DOHH2 (cell line): ENCODE measurements at regions not wholly inside any gene's neighbourhood (a gene's known extent, or its start where the extent isn't known, plus 50 kb on each side); places are given as distances from the start of the nearest gene placed in this dataset.

Source experiments
- EZH2phosphoT487 ChIP-seq: fragments of 200-600 bp; sonication (generic); IDR thresholded peaks from 2 replicates; pipeline ENCODE4 v1.6.1; 2017; ENCODE audit warnings: borderline replicate concordance, mild to moderate bottlenecking, antibody characterized with exemption, low read length, moderate library complexity, mixed read lengths
- TF ChIP-seq, protein P1 (sequence below): fragments of 200-600 bp; sonication (generic); IDR thresholded peaks from one replicate; pipeline ENCODE4 v1.5.1; 2014; ENCODE audit warnings: antibody characterized with exemption, mild to moderate bottlenecking, low read depth, low read length; ENCODE audit not compliant: poor library complexity, severe bottlenecking

DNA sequence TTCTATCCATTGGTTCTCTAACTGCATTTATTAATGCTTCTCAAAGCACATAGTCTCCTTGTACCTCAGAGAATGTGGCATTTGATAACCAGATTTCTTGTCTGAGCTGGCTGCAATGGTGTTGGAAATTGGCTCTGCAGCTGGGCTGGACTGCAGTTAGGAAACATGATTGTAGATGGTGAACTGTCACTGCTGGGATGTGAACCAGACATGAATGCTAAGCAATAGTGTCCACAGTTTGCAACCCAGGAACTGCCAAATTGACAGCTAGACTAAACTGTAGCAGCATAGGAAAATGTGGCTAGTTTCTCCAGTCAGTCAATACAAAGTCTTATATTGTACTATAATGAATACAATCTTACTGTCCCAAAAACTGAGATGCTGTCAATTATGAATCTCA lies 656.6 kb upstream of the GOLIM4 start:
- TF ChIP-seq, protein P1, sequence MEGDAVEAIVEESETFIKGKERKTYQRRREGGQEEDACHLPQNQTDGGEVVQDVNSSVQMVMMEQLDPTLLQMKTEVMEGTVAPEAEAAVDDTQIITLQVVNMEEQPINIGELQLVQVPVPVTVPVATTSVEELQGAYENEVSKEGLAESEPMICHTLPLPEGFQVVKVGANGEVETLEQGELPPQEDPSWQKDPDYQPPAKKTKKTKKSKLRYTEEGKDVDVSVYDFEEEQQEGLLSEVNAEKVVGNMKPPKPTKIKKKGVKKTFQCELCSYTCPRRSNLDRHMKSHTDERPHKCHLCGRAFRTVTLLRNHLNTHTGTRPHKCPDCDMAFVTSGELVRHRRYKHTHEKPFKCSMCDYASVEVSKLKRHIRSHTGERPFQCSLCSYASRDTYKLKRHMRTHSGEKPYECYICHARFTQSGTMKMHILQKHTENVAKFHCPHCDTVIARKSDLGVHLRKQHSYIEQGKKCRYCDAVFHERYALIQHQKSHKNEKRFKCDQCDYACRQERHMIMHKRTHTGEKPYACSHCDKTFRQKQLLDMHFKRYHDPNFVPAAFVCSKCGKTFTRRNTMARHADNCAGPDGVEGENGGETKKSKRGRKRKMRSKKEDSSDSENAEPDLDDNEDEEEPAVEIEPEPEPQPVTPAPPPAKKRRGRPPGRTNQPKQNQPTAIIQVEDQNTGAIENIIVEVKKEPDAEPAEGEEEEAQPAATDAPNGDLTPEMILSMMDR, result no peak
- TF ChIP-seq EZH2phosphoT487, result no peak
